ENCODE measurements at regions not wholly inside any gene's neighbourhood (a gene's known extent, or its start where the extent isn't known, plus 50 kb on each side); places are given as distances from the start of the nearest gene placed in this dataset.

DNA sequence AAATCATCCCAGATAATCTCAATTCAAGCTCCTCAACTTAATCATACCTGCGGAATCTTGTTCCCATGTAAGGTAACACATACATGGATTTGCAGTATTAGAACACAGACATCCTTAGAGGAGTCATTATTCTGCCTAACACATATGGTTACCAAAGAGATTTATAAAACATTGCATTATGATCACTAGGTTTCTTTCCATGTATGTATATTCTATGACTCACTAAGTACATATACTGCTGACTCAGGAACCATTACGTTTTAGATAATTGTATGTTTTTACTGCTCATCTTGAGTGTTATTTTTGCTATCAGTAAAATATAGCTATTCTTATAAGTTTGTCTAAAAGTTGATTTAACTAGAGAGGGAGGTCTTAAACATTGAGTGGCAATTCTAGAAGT, 182.9 kb downstream of the SLITRK6 start:
- H3K27me3 Mint-ChIP-seq (ENCODE audit: insufficient read depth, unreplicated experiment), result no peaks in the 10 kb centered on the region
- Histone ChIP-seq H3K4me1 (no peaks in the 10 kb centered on the region), H3K27me3 (replicated peaks; ENCODE audit: control insufficient read depth, insufficient read depth, low read length) (no peaks in the 10 kb centered on the region), H3K4me3 (ENCODE audit: low read depth, low read length) (no peak overlapping the region), H3K36me3 (ENCODE audit: control insufficient read depth, insufficient read depth, low read length) (no peaks in the 10 kb centered on the region), H3K9me3 (no peaks in the 10 kb centered on the region)
- ChIA-PET POLR2A (no interaction called here), CTCF (no interaction called here)
- intact Hi-C loops (cut with micrococcal nuclease; ENCODE audit: unreplicated experiment), result no loop called here
- no TSS peak for BruUV-seq (replicated peaks)
- H3K9me3 Mint-ChIP-seq (ENCODE audit: unreplicated experiment), result no peaks in the 10 kb centered on the region
- no peaks in the 10 kb centered on the region for H3K4me1 Mint-ChIP-seq (ENCODE audit: low read depth, unreplicated experiment)
- no peak overlapping the region for H3K27ac Mint-ChIP-seq (ENCODE audit: unreplicated experiment)
- H3K4me3 Mint-ChIP-seq (ENCODE audit: unreplicated experiment), result no peak overlapping the region
- no peak for DNase-seq
- no peaks in the 10 kb centered on the region for H3K36me3 Mint-ChIP-seq (ENCODE audit: insufficient read depth, unreplicated experiment)
- TF ChIP-seq, protein P1, sequence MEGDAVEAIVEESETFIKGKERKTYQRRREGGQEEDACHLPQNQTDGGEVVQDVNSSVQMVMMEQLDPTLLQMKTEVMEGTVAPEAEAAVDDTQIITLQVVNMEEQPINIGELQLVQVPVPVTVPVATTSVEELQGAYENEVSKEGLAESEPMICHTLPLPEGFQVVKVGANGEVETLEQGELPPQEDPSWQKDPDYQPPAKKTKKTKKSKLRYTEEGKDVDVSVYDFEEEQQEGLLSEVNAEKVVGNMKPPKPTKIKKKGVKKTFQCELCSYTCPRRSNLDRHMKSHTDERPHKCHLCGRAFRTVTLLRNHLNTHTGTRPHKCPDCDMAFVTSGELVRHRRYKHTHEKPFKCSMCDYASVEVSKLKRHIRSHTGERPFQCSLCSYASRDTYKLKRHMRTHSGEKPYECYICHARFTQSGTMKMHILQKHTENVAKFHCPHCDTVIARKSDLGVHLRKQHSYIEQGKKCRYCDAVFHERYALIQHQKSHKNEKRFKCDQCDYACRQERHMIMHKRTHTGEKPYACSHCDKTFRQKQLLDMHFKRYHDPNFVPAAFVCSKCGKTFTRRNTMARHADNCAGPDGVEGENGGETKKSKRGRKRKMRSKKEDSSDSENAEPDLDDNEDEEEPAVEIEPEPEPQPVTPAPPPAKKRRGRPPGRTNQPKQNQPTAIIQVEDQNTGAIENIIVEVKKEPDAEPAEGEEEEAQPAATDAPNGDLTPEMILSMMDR (IDR thresholded peaks at IDR 0.05; ENCODE audit: insufficient read depth in 1 of 2, low read depth in 1 of 2, low read length in 1 of 2, severe bottlenecking in 1 of 2, unreplicated experiment in 1 of 2), result no peak

DNA sequence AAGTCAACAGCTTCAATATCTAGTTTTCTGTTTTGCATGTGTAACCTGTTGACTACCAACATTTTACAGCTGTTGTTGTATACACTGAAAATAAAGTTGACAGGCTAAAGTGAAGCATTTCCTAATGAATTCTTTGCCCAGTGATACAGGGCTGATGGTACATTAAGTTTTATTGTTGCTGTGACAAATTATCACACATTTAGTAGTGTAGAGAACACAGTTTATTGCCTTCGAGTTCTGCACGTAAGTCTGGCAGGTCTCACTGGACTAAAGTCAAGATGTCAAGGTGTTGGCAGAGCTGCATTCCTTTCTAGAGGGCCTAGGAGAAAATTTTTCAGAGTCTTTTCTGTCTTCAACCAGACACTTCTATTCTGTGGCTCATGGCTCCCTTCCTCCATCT, 184.2 kb downstream of the SLITRK6 start:
- Histone ChIP-seq H3K9me3 (no peaks in the 10 kb centered on the region), H3K4me1 (no peaks in the 10 kb centered on the region), H3K27me3 (replicated peaks; ENCODE audit: control insufficient read depth, insufficient read depth, low read length) (no peaks in the 10 kb centered on the region), H3K4me3 (ENCODE audit: low read depth, low read length) (no peak overlapping the region), H3K36me3 (ENCODE audit: control insufficient read depth, insufficient read depth, low read length) (no peaks in the 10 kb centered on the region)
- BruUV-seq (replicated peaks), result no TSS peak
- ChIA-PET POLR2A (no interaction called here), CTCF (no interaction called here)
- no peaks in the 10 kb centered on the region for H3K36me3 Mint-ChIP-seq (ENCODE audit: insufficient read depth, unreplicated experiment)
- no peaks in the 10 kb centered on the region for H3K4me1 Mint-ChIP-seq (ENCODE audit: low read depth, unreplicated experiment)
- no peaks in the 10 kb centered on the region for H3K9me3 Mint-ChIP-seq (ENCODE audit: unreplicated experiment)
- TF ChIP-seq, protein P1 (IDR thresholded peaks at IDR 0.05; ENCODE audit: insufficient read depth in 1 of 2, low read depth in 1 of 2, low read length in 1 of 2, severe bottlenecking in 1 of 2, unreplicated experiment in 1 of 2), result no peak
- no peaks in the 10 kb centered on the region for H3K27me3 Mint-ChIP-seq (ENCODE audit: insufficient read depth, unreplicated experiment)
- DNase-seq, result no peak
- H3K27ac Mint-ChIP-seq (ENCODE audit: unreplicated experiment), result no peak overlapping the region
- intact Hi-C loops (cut with micrococcal nuclease; ENCODE audit: unreplicated experiment), result no loop called here
- no peak overlapping the region for H3K4me3 Mint-ChIP-seq (ENCODE audit: unreplicated experiment)

DNA sequence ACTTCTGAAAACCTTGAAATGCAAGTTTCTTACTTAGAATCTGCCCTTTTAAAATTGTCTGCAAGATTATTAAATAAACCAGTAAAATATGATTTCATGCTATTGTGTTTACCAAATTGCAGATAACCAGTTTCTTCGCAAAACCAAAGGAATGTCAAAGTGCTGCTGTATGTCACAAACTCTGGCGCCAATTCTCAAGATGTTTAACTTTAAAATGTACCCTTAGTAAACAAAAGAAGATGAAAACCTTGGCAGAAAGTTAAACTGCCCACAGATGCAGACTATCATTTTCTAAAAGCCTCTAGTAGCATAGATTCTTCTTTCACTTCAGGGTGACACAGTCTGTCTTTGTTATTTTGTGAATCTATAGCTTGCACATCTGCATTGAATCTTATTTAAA, 189.2 kb downstream of the SLITRK6 start:
- ChIA-PET CTCF (no interaction called here), POLR2A (no interaction called here)
- H3K27me3 Mint-ChIP-seq (ENCODE audit: insufficient read depth, unreplicated experiment), result no peaks in the 10 kb centered on the region
- TF ChIP-seq, protein P1 (IDR thresholded peaks at IDR 0.05; ENCODE audit: insufficient read depth in 1 of 2, low read depth in 1 of 2, low read length in 1 of 2, severe bottlenecking in 1 of 2, unreplicated experiment in 1 of 2), result no peak
- intact Hi-C loops (cut with micrococcal nuclease; ENCODE audit: unreplicated experiment), result no loop called here
- Histone ChIP-seq H3K36me3 (ENCODE audit: control insufficient read depth, insufficient read depth, low read length) (no peaks in the 10 kb centered on the region), H3K27me3 (replicated peaks; ENCODE audit: control insufficient read depth, insufficient read depth, low read length) (no peaks in the 10 kb centered on the region), H3K9me3 (no peaks in the 10 kb centered on the region), H3K4me1 (no peaks in the 10 kb centered on the region), H3K4me3 (ENCODE audit: low read depth, low read length) (no peak overlapping the region)
- no peaks in the 10 kb centered on the region for H3K4me1 Mint-ChIP-seq (ENCODE audit: low read depth, unreplicated experiment)
- no peak overlapping the region for H3K27ac Mint-ChIP-seq (ENCODE audit: unreplicated experiment)
- no peak overlapping the region for H3K4me3 Mint-ChIP-seq (ENCODE audit: unreplicated experiment)
- BruUV-seq (replicated peaks), result no TSS peak
- H3K9me3 Mint-ChIP-seq (ENCODE audit: unreplicated experiment), result no peaks in the 10 kb centered on the region
- no peak for DNase-seq
- no peaks in the 10 kb centered on the region for H3K36me3 Mint-ChIP-seq (ENCODE audit: insufficient read depth, unreplicated experiment)

Measured in Caco-2 (cell line).